HG03196 (cell line): ENCODE measurements at regions not wholly inside any gene's neighbourhood (a gene's known extent, or its start where the extent isn't known, plus 50 kb on each side); places are given as distances from the start of the nearest gene placed in this dataset.

ENCODE experiments used
- ATAC-seq: cut with Tn5 transposase; IDR thresholded peaks from one replicate; pipeline ENCODE4 v1.9.1; 2021; ENCODE audit not compliant: unreplicated experiment

GRCh38 chr17:71360301-71360700 is 760.5 kb upstream of the SOX9 start:
- ATAC-seq: no peak

- no peak for ATAC-seq
Observed at GRCh38 chr17:71361656-71362450, 759.0 kb upstream of the SOX9 start.

- ATAC-seq: no peak
Observed at GRCh38 chr17:71363661-71364060, 757.2 kb upstream of the SOX9 start.

GRCh38 chr17:71371809-71372208 is 749.0 kb upstream of the SOX9 start:
- ATAC-seq: no peak

DNA sequence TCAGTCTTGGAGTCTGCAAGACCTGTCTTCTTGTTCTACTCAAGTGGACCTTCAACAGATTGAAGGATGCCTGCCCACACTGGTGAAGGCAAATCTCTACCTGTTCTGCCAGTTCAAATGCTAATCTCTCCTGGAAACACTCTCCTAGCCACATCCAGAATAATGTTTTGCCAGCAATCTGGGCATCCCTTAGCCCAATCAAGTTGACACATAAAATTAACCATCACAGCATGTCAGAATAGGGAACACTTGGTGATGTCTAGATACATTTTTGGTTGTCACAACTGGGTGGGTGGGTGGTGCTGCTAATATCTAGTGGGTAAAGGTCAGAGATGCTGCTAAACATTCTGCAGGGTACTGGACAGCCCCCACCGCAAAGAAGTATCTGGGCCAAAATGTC is 744.9 kb upstream of the SOX9 start:
- no peak for ATAC-seq

GRCh38 chr17:71376933-71377332 is 743.9 kb upstream of the SOX9 start:
- no peak for ATAC-seq

DNA sequence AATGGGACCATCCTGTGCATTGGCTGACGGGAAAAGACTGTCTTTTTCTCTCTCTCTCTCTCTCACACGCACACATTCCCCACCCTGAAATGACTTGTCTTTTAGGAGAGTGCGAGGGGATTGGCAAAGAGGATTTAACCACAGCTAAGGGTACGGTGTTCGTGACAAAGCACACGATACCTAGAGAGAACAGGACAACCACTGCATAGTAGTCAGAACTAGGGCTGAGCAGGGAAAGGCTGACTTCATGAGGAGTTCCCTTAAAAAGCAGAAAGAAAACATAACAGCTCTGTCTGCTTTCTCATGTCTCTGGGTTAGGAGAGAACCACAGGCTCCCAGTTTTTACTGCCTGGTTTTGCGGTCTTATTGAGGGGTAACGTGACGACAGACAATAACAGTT is 742.8 kb upstream of the SOX9 start:
- no peak for ATAC-seq

DNA sequence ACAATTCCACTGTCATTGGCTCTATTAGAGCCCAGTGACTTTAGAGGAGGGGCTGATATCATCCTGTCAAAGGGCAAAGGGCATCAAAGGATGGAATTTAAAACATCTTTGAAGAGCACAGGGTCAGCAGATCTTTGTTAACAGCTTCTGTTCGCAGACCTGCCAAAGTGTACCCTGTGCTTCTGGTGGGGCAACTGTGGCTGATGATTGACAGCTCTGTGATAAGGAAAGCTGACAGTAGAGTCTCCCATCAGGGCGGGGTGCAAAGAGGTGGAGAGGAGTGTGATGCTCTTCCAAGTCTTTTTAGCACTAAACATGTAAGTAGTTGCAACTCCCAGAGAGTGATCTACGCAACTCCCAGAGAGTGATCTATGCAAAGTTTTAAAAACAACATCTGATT is 742.1 kb upstream of the SOX9 start:
- no peak for ATAC-seq

DNA sequence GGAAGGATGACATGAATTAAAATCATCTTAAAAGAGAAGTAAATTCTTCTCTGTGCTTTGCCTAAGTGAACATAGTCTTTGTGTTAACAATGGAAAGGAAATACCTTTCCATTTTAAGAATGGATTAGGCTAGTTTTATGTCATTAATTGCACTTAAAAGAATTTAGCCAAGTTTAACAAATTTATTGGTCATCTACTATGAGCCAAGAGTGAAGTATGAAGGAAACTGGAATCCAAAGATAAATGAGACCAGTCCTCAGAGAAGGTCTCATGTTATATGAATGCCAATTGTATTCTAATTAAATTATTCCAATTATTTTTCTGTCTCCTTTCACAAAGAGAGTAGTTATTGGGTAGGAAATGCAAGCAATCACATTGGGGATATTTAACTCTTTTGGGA is 741.3 kb upstream of the SOX9 start:
- ATAC-seq: no peak

- ATAC-seq: no peak
Observed at GRCh38 chr17:71380535-71380934, 740.3 kb upstream of the SOX9 start.

- no peak for ATAC-seq
Observed at GRCh38 chr17:71380936-71381335, 739.9 kb upstream of the SOX9 start.

DNA sequence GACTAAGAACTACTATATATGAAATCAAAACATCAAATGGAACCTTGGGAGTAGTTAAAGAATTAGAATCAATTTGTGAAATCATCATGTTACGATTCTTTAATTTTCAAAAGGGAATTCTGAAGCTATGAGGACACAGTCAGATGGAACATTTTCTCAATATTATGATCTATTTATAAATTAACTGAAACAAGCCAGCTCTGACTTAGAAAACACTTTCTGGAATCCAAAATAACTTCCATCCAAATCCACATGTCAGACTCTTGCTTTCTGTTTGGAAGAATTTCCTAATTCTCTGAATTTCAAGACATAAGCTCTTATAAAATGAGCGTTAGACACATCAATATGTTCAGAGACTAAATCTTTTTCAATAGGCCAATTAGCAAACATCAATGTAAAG is 737.7 kb upstream of the SOX9 start:
- ATAC-seq: no peak

- ATAC-seq: no peak
Observed at GRCh38 chr17:71387456-71387855, 733.4 kb upstream of the SOX9 start.

DNA sequence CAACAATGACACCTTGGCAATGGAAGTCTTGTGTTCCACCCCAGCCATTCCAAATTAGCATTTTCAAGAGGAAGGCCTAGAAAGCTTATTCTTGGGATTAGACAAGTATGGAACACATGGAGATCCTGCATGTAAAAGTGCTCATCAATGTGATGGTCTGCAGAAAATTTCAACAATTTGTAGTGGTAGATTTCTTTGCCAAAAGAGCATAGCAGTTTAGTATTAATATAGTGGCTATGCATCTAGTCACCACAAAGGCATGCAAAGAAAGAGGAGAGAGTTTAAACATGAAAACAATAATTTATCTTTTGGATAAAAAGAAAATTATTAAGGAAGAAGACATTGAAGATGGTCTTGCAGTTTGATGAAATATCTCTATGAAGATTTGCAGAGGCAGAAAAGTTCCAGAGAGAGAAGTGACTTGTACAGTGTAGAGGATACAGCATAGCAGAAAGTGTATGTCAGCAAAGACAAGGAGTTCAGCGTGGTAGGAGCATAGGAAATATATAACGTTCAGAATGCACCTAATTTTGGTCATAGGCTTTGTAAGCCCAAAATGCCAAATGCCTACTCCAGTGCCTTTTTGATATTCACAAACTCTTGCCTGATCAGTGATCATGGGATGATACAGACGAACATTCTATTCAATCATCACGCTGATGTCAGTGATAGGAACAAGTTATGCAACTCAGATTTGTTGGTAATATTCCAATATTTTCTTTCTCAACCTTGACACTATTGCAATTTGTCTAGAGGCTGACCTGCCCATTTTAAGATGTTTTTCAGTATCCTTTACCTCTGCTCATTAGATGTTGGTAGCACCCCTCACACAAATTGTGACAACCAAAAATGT is 727.9 kb upstream of the SOX9 start:
- ATAC-seq: no peak

- ATAC-seq: no peak
Observed at GRCh38 chr17:71395901-71396300, 724.9 kb upstream of the SOX9 start.

DNA sequence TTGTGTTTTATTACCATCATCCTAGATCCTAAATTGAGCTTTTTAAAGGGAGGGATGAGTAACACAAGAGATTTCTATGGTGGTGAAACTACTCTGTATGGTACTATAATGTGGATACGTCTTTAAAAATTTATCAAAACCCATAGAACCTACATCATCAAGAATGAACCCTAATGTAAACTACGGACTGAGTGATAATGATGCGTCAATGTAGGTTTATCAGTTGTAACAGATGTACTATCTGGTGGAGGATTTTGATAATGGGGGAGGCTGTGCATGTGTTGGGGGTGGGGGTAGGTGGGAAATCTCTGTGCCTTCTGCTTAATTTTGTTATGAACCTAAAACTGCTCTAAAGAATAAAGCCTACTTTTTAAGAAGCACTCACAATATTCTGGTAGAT is 724.1 kb upstream of the SOX9 start:
- ATAC-seq: no peak

DNA sequence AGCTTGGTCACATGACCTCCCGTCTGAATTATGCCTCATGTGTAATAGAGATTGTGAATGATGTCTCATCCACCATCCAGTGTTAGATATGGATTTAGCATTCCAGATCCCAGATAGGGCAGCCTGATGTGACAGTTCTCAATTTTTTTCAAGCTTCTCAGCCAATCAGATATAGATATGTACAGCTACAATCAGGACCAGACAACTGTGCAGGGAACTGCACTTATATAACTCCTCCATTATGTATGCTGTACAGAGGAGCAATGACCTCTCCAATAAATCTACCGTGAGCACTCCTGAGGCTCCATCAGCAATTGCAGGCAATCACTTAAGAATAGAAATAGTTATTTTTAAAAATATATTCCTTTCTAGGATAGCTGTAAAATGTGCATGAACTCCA is 722.8 kb upstream of the SOX9 start:
- ATAC-seq: no peak

DNA sequence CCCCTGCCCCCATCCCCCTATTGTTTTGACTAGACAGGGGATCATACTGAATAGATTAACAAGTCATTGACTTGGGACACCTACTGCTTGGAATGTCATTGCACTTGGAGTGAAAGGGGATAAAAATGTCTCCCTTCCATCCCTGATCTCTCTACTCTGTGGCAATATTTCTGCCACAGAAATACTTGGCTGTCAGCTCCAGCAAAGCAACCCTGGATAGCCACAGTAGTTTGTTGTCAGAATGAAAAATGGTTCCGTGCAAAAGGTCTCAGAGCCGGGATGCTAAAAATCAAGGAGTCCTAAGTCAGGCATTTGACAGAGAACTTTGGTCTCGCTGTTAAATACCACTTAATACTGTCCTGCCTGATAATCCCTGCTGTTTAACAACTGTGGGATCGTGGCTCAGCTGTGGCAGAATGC is 722.0 kb upstream of the SOX9 start:
- no peak for ATAC-seq

- ATAC-seq: no peak
Observed at GRCh38 chr17:71399221-71399620, 721.6 kb upstream of the SOX9 start.

DNA sequence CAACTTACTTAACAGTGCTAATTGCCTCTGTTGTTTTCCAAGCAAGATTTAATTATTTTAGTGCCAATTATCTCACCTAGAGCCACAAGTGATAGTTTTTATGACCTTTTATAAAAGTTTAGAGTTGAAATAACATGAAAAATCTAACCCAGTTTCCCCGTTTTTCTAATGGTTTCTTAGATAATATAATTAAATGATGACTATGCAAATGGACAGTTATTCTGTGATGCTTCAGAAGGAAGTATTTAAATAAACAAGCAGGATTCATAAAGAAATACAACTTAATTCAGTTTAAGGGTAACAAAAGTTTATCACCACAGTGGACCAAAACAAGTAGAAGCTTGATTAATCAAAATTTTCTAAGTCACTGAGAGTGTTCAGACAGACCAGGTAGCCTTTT is 721.2 kb upstream of the SOX9 start:
- no peak for ATAC-seq

- ATAC-seq: no peak
Observed at GRCh38 chr17:71402007-71402406, 718.8 kb upstream of the SOX9 start.

- no peak for ATAC-seq
Observed at GRCh38 chr17:71402661-71403141, 718.1 kb upstream of the SOX9 start.
